ENCODE measurements at regions not wholly inside any gene's neighbourhood (a gene's known extent, or its start where the extent isn't known, plus 50 kb on each side); places are given as distances from the start of the nearest gene placed in this dataset.

GRCh38 chr2:120873958-120874887 lies 138.6 kb downstream of the GLI2 start:
- TF ChIP-seq CTCF (IDR thresholded peaks at IDR 0.05; ENCODE audit: extremely low read depth in 1 of 2, insufficient read depth in 1 of 2, low read depth in 1 of 2, low read length in 2 of 2) (no peak), POLR2A (IDR thresholded peaks at IDR 0.05; ENCODE audit: low read depth, low read length) (no peak), POLR2AphosphoS5 (IDR thresholded peaks at IDR 0.05; ENCODE audit: insufficient read depth, low read depth, low read length) (no peak), EZH2 (IDR thresholded peaks at IDR 0.05; ENCODE audit: borderline replicate concordance, low read depth, low read length, severe bottlenecking) (no peak), MYC (IDR thresholded peaks at IDR 0.05; ENCODE audit: low read depth, low read length) (no peak), JUN (IDR thresholded peaks at IDR 0.05; ENCODE audit: borderline replicate concordance, insufficient read depth, insufficient read length, low read depth) (no peak), MAX (IDR thresholded peaks at IDR 0.05; ENCODE audit: insufficient read depth, insufficient read length) (no peak), GATA2 (IDR thresholded peaks at IDR 0.05; ENCODE audit: insufficient read depth, insufficient read length, low read depth, low read length) (no peak)
